SU-DHL-6 (cell line): ENCODE measurements at regions not wholly inside any gene's neighbourhood (a gene's known extent, or its start where the extent isn't known, plus 50 kb on each side); places are given as distances from the start of the nearest gene placed in this dataset.

Source experiments
- CTCF ChIP-seq: fragments of 200-600 bp; sonication (generic); IDR thresholded peaks from one replicate; pipeline ENCODE4 v1.5.1; 2017; ENCODE audit warnings: antibody characterized with exemption, mild to moderate bottlenecking, low read length, moderate library complexity; ENCODE audit not compliant: insufficient read depth, poor library complexity, severe bottlenecking
- EZH2phosphoT487 ChIP-seq: fragments of 200-600 bp; sonication (generic), shearing (Covaris generic); conservative IDR thresholded peaks from 2 replicates; pipeline ENCODE4 v1.6.1; 2018; ENCODE audit warnings: mild to moderate bottlenecking, antibody characterized with exemption, low read length, moderate library complexity, mixed read lengths

DNA sequence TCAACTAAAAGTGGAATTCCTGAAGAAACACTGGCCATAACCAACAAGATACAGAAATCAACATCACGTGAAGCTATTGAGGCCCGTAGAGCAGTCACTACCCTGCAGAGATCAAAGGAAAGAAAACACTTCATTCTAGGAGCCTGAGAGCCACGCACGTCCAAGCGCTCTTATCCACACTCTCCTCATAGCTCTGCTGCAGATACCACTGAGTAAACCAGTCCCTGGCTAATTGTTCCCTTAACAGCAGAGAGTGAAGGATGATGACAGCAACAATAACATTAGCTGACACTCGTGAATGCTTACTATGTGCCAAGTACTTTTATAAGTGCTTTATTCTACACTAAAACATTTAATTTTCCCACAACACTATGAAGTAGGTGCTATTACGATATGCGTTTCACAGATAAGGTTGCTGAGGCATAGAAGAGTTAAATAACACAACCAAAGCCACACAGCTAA, 271.0 kb upstream of the GADL1 start:
- TF ChIP-seq CTCF, result no peak
- no peak for TF ChIP-seq EZH2phosphoT487
